Left forelimb (tissue), 1 donor: ENCODE measurements at regions not wholly inside any gene's neighbourhood (a gene's known extent, or its start where the extent isn't known, plus 50 kb on each side); places are given as distances from the start of the nearest gene placed in this dataset.
"Not testable (repeated sequence)": the region's sequence is repeated elsewhere in the genome, so short reads cannot be mapped to it uniquely, and the experiment has no call there.

Experiments used
- DNase-seq: peaks from one replicate; pipeline ENCODE4 v3.0.0-alpha.2; 2018; ENCODE audit warnings: low spot score

GRCh38 chr13:80173224-80173623 is 167.7 kb downstream of the SPRY2 start:
- no peak for DNase-seq

GRCh38 chr13:80171096-80171495 is 169.8 kb downstream of the SPRY2 start:
- DNase-seq, result no peak

GRCh38 chr13:80168089-80168850 is 172.7 kb downstream of the SPRY2 start:
- DNase-seq, result no peak

GRCh38 chr13:80166352-80166751 is 174.6 kb downstream of the SPRY2 start:
- no peak for DNase-seq

GRCh38 chr13:80164462-80164861 is 176.5 kb downstream of the SPRY2 start:
- no peak for DNase-seq

- DNase-seq, result no peak
These were observed 179.0 kb downstream of the SPRY2 start for GRCh38 chr13:80161896-80162295.

GRCh38 chr13:80161219-80161618 is 179.7 kb downstream of the SPRY2 start:
- no peak for DNase-seq

- no peak for DNase-seq
These were observed 180.8 kb downstream of the SPRY2 start for GRCh38 chr13:80160110-80160509.

GRCh38 chr13:80157261-80157932 is 183.5 kb downstream of the SPRY2 start:
- no peak for DNase-seq

- not testable (repeated sequence) for DNase-seq
These were observed 188.8 kb downstream of the SPRY2 start for GRCh38 chr13:80152142-80152541.

GRCh38 chr13:80151016-80151415 is 189.9 kb downstream of the SPRY2 start:
- DNase-seq, result no peak

GRCh38 chr13:80149736-80150135 is 191.2 kb downstream of the SPRY2 start:
- DNase-seq, result no peak

GRCh38 chr13:80145171-80145690 is 195.7 kb downstream of the SPRY2 start:
- no peak for DNase-seq

- no peak for DNase-seq
These were observed 196.4 kb downstream of the SPRY2 start for GRCh38 chr13:80144493-80144892.

- DNase-seq, result peak; percentile 76
These were observed 199.6 kb downstream of the SPRY2 start for GRCh38 chr13:80141123-80141849.

GRCh38 chr13:80140685-80141084 is 200.2 kb downstream of the SPRY2 start:
- DNase-seq, result no peak

- no peak for DNase-seq
These were observed 201.7 kb downstream of the SPRY2 start for GRCh38 chr13:80139196-80139595.

- DNase-seq, result no peak
These were observed 202.9 kb downstream of the SPRY2 start for GRCh38 chr13:80137994-80138393.

GRCh38 chr13:80134346-80134745 is 206.6 kb downstream of the SPRY2 start:
- no peak for DNase-seq

- no peak for DNase-seq
These were observed 207.2 kb downstream of the SPRY2 start for GRCh38 chr13:80133631-80134261.

GRCh38 chr13:80132741-80133601 is 208.0 kb downstream of the SPRY2 start:
- DNase-seq, result peak; percentile 65
